Stimulated activated CD4-positive, alpha-beta T cell treated with anti-CD3 and anti-CD28 coated beads, TNF-alpha, amount 100 ng/mL, for 24 hours (primary cell): ENCODE measurements at regions not wholly inside any gene's neighbourhood (a gene's known extent, or its start where the extent isn't known, plus 50 kb on each side); places are given as distances from the start of the nearest gene placed in this dataset.

Experiments
- DNase-seq, 3 experiments: peaks; one replicate each; pipeline ENCODE4 v3.0.0-alpha.2; 2020; ENCODE audit warnings: low read depth in 3 of 3

GRCh38 chr9:90948156-90948555 lies 146.5 kb downstream of the SYK start:
- DNase-seq: no peak

GRCh38 chr9:90950600-90950999 lies 149.0 kb downstream of the SYK start:
- DNase-seq: no peak

GRCh38 chr9:90953200-90953599 lies 151.6 kb downstream of the SYK start:
- no peak for DNase-seq

GRCh38 chr9:90953805-90954204 lies 152.2 kb downstream of the SYK start:
- no peak for DNase-seq

GRCh38 chr9:90956026-90956810 lies 154.6 kb downstream of the SYK start:
- no peak for DNase-seq

GRCh38 chr9:90958328-90958727 lies 156.7 kb downstream of the SYK start:
- DNase-seq: no peak

- no peak for DNase-seq
Measured at GRCh38 chr9:90960941-90961340, 159.3 kb downstream of the SYK start.

GRCh38 chr9:90961375-90961774 lies 159.8 kb downstream of the SYK start:
- no peak for DNase-seq

GRCh38 chr9:90964101-90965020 lies 162.7 kb downstream of the SYK start:
- DNase-seq: no peak

- no peak for DNase-seq
Measured at GRCh38 chr9:90965226-90966030, 163.8 kb downstream of the SYK start.

GRCh38 chr9:90966031-90966290 lies 164.3 kb downstream of the SYK start:
- no peak for DNase-seq

- DNase-seq: peak in 2 of 3 experiments; percentile 12 to 56
Measured at GRCh38 chr9:90966480-90967144, 165.0 kb downstream of the SYK start.

- DNase-seq: no peak
Measured at GRCh38 chr9:90967145-90967538, 165.5 kb downstream of the SYK start.

GRCh38 chr9:90969021-90969675 lies 167.5 kb downstream of the SYK start:
- DNase-seq: no peak

GRCh38 chr9:90970608-90971007 lies 169.0 kb downstream of the SYK start:
- DNase-seq: no peak

GRCh38 chr9:90972057-90972456 lies 170.4 kb downstream of the SYK start:
- no peak for DNase-seq

- DNase-seq: no peak
Measured at GRCh38 chr9:90974016-90974415, 172.4 kb downstream of the SYK start.

- no peak for DNase-seq
Measured at GRCh38 chr9:90974643-90975245, 173.1 kb downstream of the SYK start.

- no peak for DNase-seq
Measured at GRCh38 chr9:90975781-90976538, 174.3 kb downstream of the SYK start.

GRCh38 chr9:90979138-90979551 lies 177.5 kb downstream of the SYK start:
- no peak for DNase-seq
